ENCODE measurements at regions not wholly inside any gene's neighbourhood (a gene's known extent, or its start where the extent isn't known, plus 50 kb on each side); places are given as distances from the start of the nearest gene placed in this dataset.
"Not testable (repeated sequence)": the region's sequence is repeated elsewhere in the genome, so short reads cannot be mapped to it uniquely, and the experiment has no call there.

DNA sequence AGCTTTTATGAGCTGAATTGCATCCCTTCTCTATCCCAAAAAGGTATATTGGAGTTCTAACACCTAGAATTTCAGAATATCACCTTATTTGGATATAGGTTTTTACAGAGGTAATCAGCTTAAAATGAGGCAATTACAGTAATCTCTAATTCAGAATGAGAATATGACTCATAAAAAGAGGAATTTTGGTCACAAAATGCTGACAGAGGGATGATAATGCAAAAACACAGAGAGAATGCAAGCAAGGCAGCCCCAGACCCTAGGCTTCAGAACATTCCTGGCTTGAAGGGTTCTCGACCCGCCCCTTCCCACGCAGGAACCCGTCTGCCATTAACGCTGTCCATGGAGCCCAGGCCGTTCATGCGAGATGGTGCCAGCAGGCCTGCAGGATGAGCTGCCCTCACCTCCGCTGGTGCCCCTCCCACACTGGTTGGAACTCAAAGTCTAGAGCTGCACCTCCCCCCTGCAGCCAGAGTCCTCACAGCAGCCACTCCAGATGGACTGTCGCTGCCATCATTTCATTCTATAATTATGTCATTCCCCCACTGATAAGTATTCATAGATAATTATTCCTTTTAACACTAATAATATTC, 1173.4 kb upstream of the ACO1 start:
- DNase-seq: no peak

- DNase-seq: not testable (repeated sequence)
Measured at GRCh38 chr9:31229976-31230375, 1154.5 kb upstream of the ACO1 start.

DNA sequence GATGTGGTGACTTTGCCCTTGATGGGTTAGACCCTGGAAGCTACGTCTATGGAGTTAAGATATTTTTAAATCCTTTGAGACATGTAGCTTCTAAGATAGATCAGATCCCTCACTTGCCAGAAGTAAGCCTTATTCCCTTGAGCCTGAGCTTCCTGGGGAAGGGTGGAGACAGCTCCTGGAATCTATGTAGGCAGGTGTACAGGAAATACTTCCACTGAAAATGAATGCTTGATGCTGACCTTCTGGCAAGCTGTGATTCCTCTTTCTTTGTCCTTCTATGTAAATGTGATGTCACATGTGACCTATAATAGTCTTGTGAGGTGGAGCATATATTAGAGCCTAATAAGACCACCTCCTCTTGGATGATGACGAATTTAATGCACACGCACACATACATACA, 1152.0 kb upstream of the ACO1 start:
- no peak for DNase-seq

DNA sequence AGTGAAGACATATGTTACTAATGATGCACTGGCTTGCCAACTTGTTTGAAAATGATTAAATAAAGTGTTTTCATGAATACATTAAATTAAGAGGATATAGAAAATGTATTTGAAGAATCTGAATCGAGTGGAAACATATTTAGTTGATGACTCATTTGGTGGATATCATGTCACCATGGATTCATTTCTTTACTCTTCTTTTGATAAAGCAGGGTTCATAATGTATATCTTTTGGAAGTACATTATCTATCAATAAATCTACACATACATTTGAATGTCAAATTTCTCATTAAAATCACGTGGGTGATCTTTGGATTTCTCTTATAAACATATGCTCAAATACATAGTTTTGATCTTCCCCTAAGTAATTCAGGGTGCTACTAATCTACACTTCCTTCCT, 1148.1 kb upstream of the ACO1 start:
- no peak for DNase-seq

GRCh38 chr9:31243386-31243785, 1141.1 kb upstream of the ACO1 start:
- DNase-seq: no peak

GRCh38 chr9:31248156-31248555, 1136.3 kb upstream of the ACO1 start:
- no peak for DNase-seq

DNA sequence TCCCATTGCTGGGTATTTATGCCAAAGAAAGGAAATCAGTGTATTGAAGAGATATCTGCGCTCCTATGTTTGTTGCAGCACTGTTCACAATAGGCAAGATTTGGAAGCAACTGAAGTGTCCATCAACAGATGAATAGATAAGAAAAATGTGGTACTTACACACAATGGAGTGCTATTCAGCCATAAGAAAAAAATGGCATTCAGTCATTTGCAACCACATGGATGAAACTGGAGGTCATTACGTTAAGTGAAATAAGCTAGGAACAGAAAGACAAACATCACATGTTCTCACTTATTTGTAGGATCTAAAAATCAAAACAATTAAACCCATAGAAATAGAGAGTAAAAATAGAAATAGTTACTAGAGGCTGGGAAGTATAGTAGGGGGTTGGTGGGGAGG, 1133.1 kb upstream of the ACO1 start:
- DNase-seq: no peak

DNA sequence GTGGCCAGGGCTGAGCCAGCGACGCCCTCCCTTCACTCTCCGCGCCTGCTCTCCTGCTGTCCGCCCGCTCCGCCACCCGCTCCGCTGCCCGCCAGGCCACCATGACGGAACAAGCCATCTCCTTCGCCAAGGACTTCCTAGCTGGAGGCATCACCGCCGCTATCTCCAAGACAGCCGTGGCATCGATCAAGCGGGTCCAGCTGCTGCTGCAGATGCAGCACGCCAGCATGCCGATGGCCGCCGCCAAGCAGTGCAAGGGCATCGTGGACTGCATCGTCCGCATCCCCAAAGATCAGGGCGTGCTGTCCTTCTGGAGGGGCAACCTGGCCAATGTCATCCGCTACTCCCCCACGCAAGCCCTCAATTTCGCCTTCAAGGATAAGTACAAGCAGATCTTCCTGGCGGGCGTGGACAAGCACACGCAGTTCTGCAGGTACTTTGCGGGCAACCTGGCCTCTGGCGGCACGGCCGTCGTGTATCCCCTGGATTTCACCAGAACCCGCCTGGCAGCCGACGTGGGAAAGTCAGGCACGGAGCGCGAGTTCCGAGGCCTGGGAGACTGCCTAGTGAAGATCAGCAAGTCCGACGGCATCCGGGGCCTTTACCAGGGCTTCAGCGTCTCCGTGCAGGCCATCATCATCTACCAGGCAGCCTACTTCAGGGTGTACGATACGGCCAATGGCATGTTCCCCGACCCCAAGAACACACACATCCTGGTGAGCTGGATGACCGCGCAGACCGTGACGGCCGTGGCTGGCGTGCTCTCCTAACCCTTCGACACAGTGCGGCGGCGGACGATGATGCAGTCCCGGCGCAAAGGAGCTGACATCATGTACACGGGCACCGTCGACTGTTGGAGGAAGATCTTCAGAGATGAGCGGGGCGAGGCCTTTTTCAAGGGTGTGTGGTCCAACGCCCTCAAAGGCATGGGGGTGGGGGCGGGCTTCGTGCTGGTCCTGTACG, 1130.4 kb upstream of the ACO1 start:
- DNase-seq: no peak

DNA sequence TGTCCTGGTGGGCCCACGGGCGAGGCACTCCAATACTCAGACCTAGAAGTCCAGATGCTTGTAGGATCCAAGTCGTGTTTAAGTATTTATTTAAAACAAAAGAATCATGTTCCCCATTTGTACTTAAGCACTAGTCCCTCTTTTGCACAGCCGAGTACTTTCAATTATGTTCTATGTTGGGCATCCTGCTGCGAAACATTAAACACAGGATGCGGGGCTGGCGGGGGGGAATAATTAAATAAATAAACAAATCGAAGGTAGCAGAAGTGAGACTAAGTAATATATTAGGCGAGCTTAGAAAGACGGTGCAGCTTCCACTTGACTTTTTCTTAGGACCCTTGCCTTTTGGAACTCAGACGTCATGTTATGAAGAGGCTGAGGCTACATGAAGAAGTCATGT, 1129.2 kb upstream of the ACO1 start:
- DNase-seq: no peak

DNA sequence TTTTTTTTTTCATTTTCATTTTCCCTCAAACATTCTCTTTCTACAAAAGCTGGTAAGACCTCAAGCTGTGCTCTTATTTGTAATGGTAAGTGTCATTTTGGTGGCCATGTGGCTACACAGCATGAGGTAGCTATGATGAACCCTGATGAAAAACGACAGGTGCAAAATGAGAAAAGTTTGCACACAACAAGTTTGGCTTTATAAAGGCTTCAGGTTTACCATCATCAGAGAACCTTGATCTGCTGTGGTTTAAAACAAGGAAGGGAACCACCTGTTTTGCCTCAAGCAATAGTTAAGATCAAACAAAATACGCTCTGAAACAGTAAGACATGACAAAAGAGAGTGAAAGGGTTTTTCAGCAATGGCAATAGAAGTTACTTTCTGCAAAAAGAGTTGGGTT, 1124.6 kb upstream of the ACO1 start:
- DNase-seq: no peak

- no peak for DNase-seq
Measured at GRCh38 chr9:31272456-31273295, 1111.8 kb upstream of the ACO1 start.

DNA sequence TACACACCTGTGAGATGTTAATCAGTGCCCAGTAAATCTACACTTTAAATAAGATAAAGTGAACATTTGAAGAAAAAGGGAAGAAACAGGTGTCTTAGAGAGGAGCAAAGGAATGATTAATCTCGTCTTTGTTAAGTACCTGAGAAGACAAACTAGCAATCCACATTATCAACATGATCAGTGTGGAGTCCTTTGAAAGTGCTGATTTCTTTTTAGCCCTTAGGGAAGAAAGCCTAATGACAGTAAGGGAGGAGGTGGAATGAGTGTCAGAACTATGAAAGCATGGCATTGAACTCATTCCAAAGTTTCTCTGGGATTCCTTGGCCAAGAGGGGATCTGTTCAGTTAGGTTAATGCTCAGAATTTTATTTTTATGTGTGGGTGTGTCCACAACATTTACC, 1109.0 kb upstream of the ACO1 start:
- no peak for DNase-seq

- no peak for DNase-seq
Measured at GRCh38 chr9:31290731-31291130, 1093.7 kb upstream of the ACO1 start.

DNA sequence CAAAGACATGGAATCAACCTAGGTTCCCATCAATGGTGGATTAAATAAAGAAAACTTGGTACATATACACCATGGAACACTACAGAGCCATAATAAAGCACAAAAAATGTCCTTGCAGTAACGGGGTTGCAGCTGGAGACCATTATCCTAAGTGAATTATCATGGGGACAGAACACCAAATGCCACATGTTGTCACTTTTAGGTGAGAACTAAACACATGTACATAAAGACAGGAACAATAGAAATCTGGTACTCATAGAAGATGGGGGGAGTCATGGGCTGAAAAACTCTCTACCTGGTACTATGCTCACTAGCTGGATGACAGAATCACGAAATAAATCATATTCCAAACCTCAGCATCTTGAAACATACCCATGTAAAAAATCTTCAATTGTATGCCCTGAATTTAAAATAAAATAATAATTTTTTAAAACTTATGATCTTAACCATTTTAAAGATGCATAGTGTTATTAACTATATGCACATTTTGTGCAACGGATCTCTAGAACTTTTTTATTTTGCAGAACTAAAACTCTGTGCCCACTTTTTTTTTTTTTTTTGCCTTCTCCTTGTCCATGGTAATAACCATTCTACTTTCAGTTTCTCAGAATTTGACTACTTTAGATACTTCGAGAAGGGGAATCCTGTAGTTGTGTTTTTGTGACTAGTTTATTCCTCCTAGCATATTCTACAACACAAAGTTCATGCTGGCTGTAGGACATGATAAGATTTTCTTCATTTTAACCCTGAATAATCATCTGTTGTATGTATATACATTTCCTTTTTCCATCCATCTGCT, 1081.6 kb upstream of the ACO1 start:
- no peak for DNase-seq

GRCh38 chr9:31304576-31304975, 1079.9 kb upstream of the ACO1 start:
- DNase-seq: peak; percentile 5 to 66

DNA sequence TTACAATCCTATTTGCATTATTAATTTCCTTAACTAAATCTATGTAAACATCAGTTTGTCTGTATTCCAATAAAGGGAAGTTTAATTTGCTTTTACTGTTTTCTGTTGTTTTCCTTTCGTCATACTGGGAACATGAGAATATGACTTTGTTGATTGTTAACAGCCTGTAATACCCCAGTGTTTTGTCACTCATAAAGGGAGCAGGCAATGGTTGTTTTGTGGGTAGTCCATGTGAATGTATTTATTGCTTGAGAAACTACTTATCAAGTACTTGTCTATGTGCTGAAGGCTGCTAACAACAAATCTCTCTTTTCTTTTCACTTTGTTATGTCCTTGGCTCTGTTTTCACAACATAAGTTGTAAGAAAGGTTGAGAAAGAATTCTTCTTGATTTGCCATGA, 1070.2 kb upstream of the ACO1 start:
- no peak for DNase-seq

DNA sequence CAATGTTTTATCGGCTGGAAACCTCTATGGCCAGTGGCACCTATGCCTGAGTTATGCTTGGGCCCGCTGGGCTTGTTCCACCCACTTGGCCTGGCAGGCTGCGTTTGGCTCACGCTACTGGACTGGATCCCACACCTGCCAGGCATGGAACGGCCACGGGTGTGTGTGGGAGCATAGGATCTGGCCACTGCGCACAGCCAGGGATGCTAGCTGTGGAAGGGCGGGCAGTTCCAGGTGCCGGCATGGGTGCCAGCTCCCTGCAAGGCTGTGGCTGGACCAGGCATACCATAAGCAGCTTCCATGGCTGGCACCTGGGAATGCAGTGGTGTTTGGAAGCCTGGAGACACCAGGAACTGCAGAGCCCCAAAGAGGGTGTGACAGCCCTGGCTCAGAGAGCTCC, 1063.9 kb upstream of the ACO1 start:
- no peak for DNase-seq

GRCh38 chr9:31321256-31321655, 1063.2 kb upstream of the ACO1 start:
- no peak for DNase-seq

GRCh38 chr9:31321686-31322085, 1062.8 kb upstream of the ACO1 start:
- DNase-seq: no peak

- DNase-seq: no peak
Measured at GRCh38 chr9:31323726-31324444, 1060.6 kb upstream of the ACO1 start.

GRCh38 chr9:31325778-31326177, 1058.7 kb upstream of the ACO1 start:
- DNase-seq: no peak

- not testable (repeated sequence) for DNase-seq
Measured at GRCh38 chr9:31326883-31327282, 1057.6 kb upstream of the ACO1 start.

Data from SW 1271 (cell line).